Pancreas (tissue), 10 donors: ENCODE measurements at regions not wholly inside any gene's neighbourhood (a gene's known extent, or its start where the extent isn't known, plus 50 kb on each side); places are given as distances from the start of the nearest gene placed in this dataset.

Source experiments
- ATAC-seq, 4 donors: fragments of 200-7000 bp; cut with Tn5 transposase; one replicate each; pipeline versions ENCODE4 v1.8.0 to v1.9.1; 2020; ENCODE audit warnings: mild to moderate bottlenecking in 4 of 4, moderate library complexity in 4 of 4
- DNase-seq, 6 donors: peaks; one replicate each; pipeline ENCODE4 v3.0.0-alpha.2; 2020
- FAIRE-seq: peaks from 2 replicates; lab custom pipeline; 2012; peaks lifted over from hg19 to GRCh38; lab: Jason Lieb, UNC
- H3K27ac ChIP-seq, 4 donors: fragments of 200-600 bp; sonication (generic); 1 replicate in 3 of 4; 2 replicates in 1 of 4; pipeline versions ENCODE4 v1.5.0 to v1.8.0; 2020
- H3K27me3 ChIP-seq, 4 donors: fragments of 200-600 bp; one replicate each; pipeline ENCODE4 v1.8.0; 2021
- H3K36me3 ChIP-seq, 3 donors: fragments of 200-600 bp; sonication (generic) in 1 of 3; one replicate each; pipeline versions ENCODE4 v1.5.0 to v1.8.0; 2020 to 2021
- H3K4me1 ChIP-seq, 3 donors: fragments of 200-600 bp; one replicate each; pipeline ENCODE4 v1.8.0; 2021
- H3K4me3 ChIP-seq, 4 donors: fragments of 200-600 bp; sonication (generic) in 2 of 4; one replicate each; pipeline versions ENCODE4 v1.5.0 to v1.8.0; 2020 to 2021
- H3K9me3 ChIP-seq, 4 donors: fragments of 200-600 bp; one replicate each; pipeline ENCODE4 v1.8.0; 2021
- WGBS, 2 donors: extraction: QIAGEN DNeasy Blood & Tissue Kit; methylation state at CpG; one replicate each; pipeline ENCODE4 v1.1.7; 2013; 5-methylcytosine and 5-hydroxymethylcytosine counted together
- intact Hi-C, 3 donors: fragments of 100-400 bp; cut with DNase I; formaldehyde crosslinking; loops; one replicate each; pipeline versions ENCODE4 v1.11.1 to v1.14.2; 2022
- TF ChIP-seq, protein P1 (sequence below), 4 donors: fragments of 200-600 bp; sonication (generic) in 3 of 4; IDR thresholded peaks; one replicate each; pipeline versions ENCODE4 v1.5.0 to v1.8.0; 2021; ENCODE audit warnings: antibody characterized with exemption in 4 of 4
- donor health status: healthy with polysubstance abuse.
- donor health status: DM: no; HTN: no; CAD: no; lungs with moderate emphysema.
- donor health status: DM: no; HTN: no; CAD: no.
- donor health status: control.
- donor health status: control.
- donor health status: Bipolar disorder and iron deficiency.
- donor health status: DM: yes; HTN: yes; CAD: no.
- donor health status: DM: no; HTN: no; CAD: no.
- donor health status: DM: no; HTN: no; CAD: no.
- donor health status: DM: yes; HTN: yes; CAD: no.

DNA sequence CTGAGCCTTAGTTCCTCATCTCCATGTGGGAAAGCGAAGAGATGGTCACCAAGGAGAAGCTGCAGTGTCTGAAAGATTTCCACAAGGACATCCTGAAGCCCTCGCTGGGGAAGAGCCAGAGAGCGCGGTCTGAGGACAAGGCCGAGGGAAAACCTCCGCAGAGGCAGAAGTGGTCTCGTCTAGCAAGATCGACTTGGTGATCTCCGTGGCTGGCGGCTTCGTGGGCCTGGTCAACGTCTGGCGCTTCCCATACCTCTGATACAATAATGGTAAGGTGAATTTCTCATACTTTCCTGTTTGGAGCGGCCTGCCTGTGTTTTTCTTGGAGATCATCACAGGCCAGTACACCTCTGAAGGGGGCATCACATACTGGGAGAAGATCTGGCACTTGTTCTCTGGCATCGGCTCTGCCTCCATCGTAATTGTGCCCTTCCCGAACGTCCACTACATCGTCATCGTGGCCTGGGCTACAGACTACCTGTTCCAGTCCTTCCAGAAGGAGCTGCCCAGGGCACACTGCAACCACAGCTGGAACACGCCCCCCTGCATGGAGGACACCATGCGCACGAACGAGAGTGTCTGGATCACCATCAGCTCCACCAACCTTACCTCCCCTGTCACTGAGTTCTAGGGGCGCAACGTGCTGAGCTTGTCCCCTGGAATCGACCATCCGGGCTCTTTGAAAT lies 841.1 kb upstream of the TMPRSS15 start:
- TF ChIP-seq, protein P1, sequence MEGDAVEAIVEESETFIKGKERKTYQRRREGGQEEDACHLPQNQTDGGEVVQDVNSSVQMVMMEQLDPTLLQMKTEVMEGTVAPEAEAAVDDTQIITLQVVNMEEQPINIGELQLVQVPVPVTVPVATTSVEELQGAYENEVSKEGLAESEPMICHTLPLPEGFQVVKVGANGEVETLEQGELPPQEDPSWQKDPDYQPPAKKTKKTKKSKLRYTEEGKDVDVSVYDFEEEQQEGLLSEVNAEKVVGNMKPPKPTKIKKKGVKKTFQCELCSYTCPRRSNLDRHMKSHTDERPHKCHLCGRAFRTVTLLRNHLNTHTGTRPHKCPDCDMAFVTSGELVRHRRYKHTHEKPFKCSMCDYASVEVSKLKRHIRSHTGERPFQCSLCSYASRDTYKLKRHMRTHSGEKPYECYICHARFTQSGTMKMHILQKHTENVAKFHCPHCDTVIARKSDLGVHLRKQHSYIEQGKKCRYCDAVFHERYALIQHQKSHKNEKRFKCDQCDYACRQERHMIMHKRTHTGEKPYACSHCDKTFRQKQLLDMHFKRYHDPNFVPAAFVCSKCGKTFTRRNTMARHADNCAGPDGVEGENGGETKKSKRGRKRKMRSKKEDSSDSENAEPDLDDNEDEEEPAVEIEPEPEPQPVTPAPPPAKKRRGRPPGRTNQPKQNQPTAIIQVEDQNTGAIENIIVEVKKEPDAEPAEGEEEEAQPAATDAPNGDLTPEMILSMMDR (IDR thresholded peaks at IDR 0.05) = no peak
- intact Hi-C loops = no loop called here
- no peak overlapping the region for H3K4me3 ChIP-seq

DNA sequence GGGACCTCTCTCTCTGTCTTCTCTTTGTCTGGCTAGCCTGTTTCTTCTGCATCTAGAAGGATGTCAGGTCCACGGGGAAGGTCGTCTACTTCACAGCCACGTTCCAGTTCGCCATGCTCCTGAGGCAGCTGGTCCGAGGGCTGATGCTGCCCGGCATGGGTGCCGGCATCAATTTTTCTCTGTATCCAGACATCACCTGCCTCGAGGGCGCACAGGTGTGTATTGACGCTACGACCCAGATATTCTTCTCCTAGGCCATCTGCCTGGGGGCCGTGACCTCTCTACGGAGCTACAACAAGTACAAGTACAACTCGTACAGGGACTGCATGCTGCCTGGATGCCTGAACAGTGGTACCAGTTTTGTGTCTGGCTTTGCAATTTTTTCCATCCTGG lies 841.6 kb upstream of the TMPRSS15 start:
- intact Hi-C loops = no loop called here
- H3K27me3 ChIP-seq = no peaks in the 10 kb centered on the region
- no peaks in the 10 kb centered on the region for H3K9me3 ChIP-seq
- H3K4me1 ChIP-seq = no peaks in the 10 kb centered on the region
- TF ChIP-seq, protein P1 (IDR thresholded peaks at IDR 0.05) = no peak
- H3K36me3 ChIP-seq = no peaks in the 10 kb centered on the region
- H3K27ac ChIP-seq = no peak overlapping the region
- no peak overlapping the region for H3K4me3 ChIP-seq
- DNase-seq = peak in 1 of 6 donors; percentile 34
- no peak for FAIRE-seq
- ATAC-seq = no peak
- WGBS, 2 donors = 88 to 94% methylated on average over 14 of the region's 14 CpGs

More for the DNA sequence above, 841.1 kb upstream of the TMPRSS15 start:
- no peak for ATAC-seq
- FAIRE-seq = no peak
- H3K4me1 ChIP-seq = no peaks in the 10 kb centered on the region
- WGBS, 2 donors = 87 to 93% methylated on average over 28 of the region's 28 CpGs
- H3K9me3 ChIP-seq = no peaks in the 10 kb centered on the region
- H3K27ac ChIP-seq = no peak overlapping the region
- no peaks in the 10 kb centered on the region for H3K27me3 ChIP-seq
- no peaks in the 10 kb centered on the region for H3K36me3 ChIP-seq
- DNase-seq = peak in 1 of 6 donors; percentile 36

DNA sequence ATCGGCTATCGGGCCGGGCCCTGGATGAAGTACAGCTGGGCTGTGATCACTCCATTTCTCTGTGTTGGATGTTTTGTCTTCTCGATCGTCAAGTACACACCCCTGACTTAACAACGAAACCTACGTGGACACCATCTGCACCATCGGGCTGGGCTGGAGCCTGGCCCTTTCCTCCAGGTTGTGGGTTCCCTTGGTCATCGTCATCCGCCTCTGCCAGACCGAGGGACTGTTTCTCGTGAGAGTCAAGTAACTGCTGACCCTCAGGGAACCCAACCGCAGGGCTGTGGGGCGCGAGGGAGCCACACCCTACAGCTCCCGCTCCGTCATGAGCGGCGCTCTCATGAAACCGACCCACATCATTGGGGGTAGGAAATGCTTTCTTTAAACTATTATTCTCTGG lies 842.4 kb upstream of the TMPRSS15 start:
- Histone ChIP-seq H3K36me3 (no peaks in the 10 kb centered on the region), H3K4me3 (no peak overlapping the region), H3K4me1 (no peaks in the 10 kb centered on the region), H3K27me3 (no peaks in the 10 kb centered on the region), H3K27ac (no peak overlapping the region), H3K9me3 (no peaks in the 10 kb centered on the region)
- no peak for ATAC-seq
- peak in 2 of 6 donors; percentile 32 to 39 for DNase-seq
- 84 to 94% methylated on average over 20 of the region's 20 CpGs for WGBS, 2 donors
- no peak for FAIRE-seq
- TF ChIP-seq, protein P1 (IDR thresholded peaks at IDR 0.05) = no peak
- intact Hi-C loops = no loop called here

DNA sequence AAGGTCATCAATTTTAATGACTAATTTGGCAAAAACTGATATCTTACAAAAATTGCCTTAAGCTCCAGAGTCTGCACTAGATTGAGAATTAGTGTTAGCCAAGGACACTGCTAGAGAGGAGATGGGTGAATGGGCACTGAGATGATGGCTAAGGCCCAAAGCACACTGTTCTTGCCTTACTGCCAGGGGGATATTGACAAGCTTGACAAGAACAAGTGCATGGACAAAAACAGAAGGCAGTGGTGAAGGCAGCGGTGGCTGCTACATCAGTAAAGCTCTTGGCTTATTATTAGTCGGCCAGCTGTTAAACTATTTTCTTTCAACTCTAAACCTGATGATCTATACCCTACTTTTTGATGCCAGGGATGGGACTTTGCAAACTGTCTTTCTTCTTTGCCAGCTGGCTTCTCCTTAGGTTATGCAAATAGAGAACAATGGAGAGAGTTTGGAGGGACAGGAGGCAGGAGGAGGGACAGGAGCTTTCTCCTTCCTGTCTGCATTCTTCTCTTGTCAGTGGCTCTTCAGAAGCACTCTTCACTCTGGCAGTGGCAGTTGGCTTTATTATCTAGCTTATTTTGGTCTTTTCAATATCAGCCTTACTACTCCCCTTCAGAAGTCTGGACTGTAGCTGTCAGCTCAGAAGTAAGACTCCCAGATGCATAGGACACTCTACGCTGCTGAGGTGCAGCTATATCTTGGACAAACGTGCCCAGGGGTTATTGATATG lies 853.5 kb upstream of the TMPRSS15 start:
- Histone ChIP-seq H3K4me1 (no peaks in the 10 kb centered on the region), H3K9me3 (no peaks in the 10 kb centered on the region), H3K4me3 (no peak overlapping the region), H3K27me3 (no peaks in the 10 kb centered on the region), H3K27ac (no peak overlapping the region), H3K36me3 (no peaks in the 10 kb centered on the region)
- DNase-seq (no peak), ATAC-seq (no peak), FAIRE-seq (no peak)
- WGBS, 2 donors = 51 to 64% methylated on average over 4 of the region's 4 CpGs
- intact Hi-C loops = no loop called here
- TF ChIP-seq, protein P1 (IDR thresholded peaks at IDR 0.05) = no peak
